ENCODE measurements at regions not wholly inside any gene's neighbourhood (a gene's known extent, or its start where the extent isn't known, plus 50 kb on each side); places are given as distances from the start of the nearest gene placed in this dataset.

DNA sequence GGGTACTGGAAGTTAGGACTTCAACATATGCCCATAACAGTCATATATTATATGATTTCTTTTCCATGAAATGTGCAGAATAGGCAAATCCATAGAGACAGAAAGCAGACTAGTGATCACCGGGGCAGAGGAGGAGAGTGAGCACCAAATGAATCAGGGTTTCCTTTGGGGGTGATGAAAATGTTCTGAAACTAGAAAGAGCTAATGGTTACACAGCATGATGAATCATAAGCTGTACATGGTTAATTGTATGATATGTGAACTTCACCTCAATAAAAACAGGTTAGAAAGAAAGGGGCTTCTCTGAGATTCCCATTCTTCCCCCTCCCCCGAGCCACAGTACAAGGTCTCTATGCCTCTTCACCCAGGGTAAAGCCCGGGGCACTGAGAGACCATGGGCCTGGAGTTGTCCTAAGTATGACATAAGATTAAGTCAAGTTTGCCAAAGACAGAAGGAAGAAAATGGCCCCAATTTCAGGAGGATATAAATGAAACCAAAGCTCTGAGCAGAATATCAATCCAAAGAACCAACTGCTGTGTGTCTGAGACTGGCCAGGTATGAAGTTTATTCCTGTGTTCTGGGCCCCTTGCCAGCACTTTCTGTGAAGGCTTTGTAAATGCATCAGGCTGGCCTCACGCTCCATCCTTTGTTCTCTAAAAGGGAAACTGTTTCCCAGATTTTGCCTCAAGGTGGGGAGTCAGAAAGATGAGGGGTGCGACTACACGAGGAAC lies 243.8 kb downstream of the CDK5RAP2 start:
- Histone ChIP-seq H3K4me1 (ENCODE audit: insufficient read depth, low read length, poor library complexity, severe bottlenecking) (no peaks in the 10 kb centered on the region), H3K27me3 (replicated peaks; ENCODE audit: insufficient read depth, low read depth, low read length, poor library complexity) (peaks cover 56% of the 10 kb centered on the region), H3K27ac (ENCODE audit: low read depth, low read length, poor library complexity, severe bottlenecking) (no peak overlapping the region), H3K9me3 (ENCODE audit: low read depth, low read length, poor library complexity, severe bottlenecking) (no peaks in the 10 kb centered on the region), H3K4me3 (ENCODE audit: low read depth, low read length, poor library complexity, severe bottlenecking) (no peak overlapping the region), H3K36me3 (ENCODE audit: insufficient read depth, low read length, poor library complexity, severe bottlenecking) (no peaks in the 10 kb centered on the region)
- DNase-seq (ENCODE audit: low spot score): no peak
- ChIA-PET CTCF (no interaction called here), POLR2A (ENCODE audit: low non-redundant PET) (no interaction called here)
- no TSS peak for BruUV-seq (replicated peaks)
- TF ChIP-seq EZH2 (IDR thresholded peaks at IDR 0.05; ENCODE audit: borderline replicate concordance, low read depth, low read length, poor library complexity, severe bottlenecking): no peak
- TF ChIP-seq, protein P1, sequence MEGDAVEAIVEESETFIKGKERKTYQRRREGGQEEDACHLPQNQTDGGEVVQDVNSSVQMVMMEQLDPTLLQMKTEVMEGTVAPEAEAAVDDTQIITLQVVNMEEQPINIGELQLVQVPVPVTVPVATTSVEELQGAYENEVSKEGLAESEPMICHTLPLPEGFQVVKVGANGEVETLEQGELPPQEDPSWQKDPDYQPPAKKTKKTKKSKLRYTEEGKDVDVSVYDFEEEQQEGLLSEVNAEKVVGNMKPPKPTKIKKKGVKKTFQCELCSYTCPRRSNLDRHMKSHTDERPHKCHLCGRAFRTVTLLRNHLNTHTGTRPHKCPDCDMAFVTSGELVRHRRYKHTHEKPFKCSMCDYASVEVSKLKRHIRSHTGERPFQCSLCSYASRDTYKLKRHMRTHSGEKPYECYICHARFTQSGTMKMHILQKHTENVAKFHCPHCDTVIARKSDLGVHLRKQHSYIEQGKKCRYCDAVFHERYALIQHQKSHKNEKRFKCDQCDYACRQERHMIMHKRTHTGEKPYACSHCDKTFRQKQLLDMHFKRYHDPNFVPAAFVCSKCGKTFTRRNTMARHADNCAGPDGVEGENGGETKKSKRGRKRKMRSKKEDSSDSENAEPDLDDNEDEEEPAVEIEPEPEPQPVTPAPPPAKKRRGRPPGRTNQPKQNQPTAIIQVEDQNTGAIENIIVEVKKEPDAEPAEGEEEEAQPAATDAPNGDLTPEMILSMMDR (conservative IDR thresholded peaks at IDR 0.05; ENCODE audit: low read depth, low read length): no peak
- intact Hi-C loops (cut with micrococcal nuclease; ENCODE audit: unreplicated experiment): no loop called here

DNA sequence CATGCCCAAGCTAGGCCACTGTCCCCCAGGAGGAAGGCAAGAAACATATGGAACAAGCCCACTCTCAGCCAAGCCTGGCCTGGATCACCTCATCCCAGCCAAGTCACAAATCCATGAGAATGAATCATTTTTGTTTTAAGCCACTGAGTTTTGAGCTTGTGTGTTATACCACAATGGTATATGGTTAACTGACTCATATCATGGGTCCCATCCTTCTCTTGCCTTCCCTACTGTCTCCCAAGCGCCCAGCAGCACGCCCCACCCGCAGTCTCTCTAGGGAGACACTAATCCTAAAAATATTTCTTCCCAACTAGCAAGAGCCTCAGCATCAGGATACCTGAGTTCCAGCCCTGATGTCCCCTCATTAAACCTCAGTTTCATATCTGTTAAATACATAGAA lies 248.1 kb downstream of the CDK5RAP2 start:
- no peak for DNase-seq (ENCODE audit: low spot score)
- Histone ChIP-seq H3K4me1 (ENCODE audit: insufficient read depth, low read length, poor library complexity, severe bottlenecking) (no peaks in the 10 kb centered on the region), H3K36me3 (ENCODE audit: insufficient read depth, low read length, poor library complexity, severe bottlenecking) (no peaks in the 10 kb centered on the region), H3K4me3 (ENCODE audit: low read depth, low read length, poor library complexity, severe bottlenecking) (no peak overlapping the region), H3K27me3 (replicated peaks; ENCODE audit: insufficient read depth, low read depth, low read length, poor library complexity) (peaks cover 50% of the 10 kb centered on the region), H3K9me3 (ENCODE audit: low read depth, low read length, poor library complexity, severe bottlenecking) (no peaks in the 10 kb centered on the region), H3K27ac (ENCODE audit: low read depth, low read length, poor library complexity, severe bottlenecking) (no peak overlapping the region)
- POLR2A ChIA-PET (ENCODE audit: low non-redundant PET): no interaction called here
- BruUV-seq (replicated peaks): no TSS peak
- TF ChIP-seq, protein P1 (conservative IDR thresholded peaks at IDR 0.05; ENCODE audit: low read depth, low read length): no peak
- no peak for TF ChIP-seq EZH2 (IDR thresholded peaks at IDR 0.05; ENCODE audit: borderline replicate concordance, low read depth, low read length, poor library complexity, severe bottlenecking)
- intact Hi-C loops (cut with micrococcal nuclease; ENCODE audit: unreplicated experiment): no loop called here
- CTCF ChIA-PET: no interaction called here

DNA sequence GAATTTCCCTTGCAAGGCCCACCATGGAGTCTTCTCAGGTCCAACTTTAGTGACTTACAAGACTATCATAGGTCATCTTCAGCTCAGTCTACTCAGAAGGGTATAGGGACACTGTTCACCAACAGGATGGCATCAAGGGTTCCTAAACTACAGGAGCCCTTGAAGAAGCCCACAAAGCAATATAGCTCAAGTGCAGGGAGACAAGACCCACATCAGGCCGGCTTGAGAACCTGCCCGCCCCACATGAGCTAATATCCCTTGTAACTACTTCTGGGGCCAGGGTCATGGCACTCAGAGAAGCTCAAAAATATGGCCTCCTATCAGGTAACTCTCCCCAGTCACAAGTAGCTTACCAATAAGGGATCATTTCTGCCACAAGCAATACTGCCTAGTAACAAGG lies 249.9 kb downstream of the CDK5RAP2 start:
- intact Hi-C loops (cut with micrococcal nuclease; ENCODE audit: unreplicated experiment): no loop called here
- Histone ChIP-seq H3K4me1 (ENCODE audit: insufficient read depth, low read length, poor library complexity, severe bottlenecking) (no peaks in the 10 kb centered on the region), H3K4me3 (ENCODE audit: low read depth, low read length, poor library complexity, severe bottlenecking) (no peak overlapping the region), H3K27ac (ENCODE audit: low read depth, low read length, poor library complexity, severe bottlenecking) (no peak overlapping the region), H3K27me3 (replicated peaks; ENCODE audit: insufficient read depth, low read depth, low read length, poor library complexity) (peaks cover 37% of the 10 kb centered on the region), H3K36me3 (ENCODE audit: insufficient read depth, low read length, poor library complexity, severe bottlenecking) (no peaks in the 10 kb centered on the region), H3K9me3 (ENCODE audit: low read depth, low read length, poor library complexity, severe bottlenecking) (no peaks in the 10 kb centered on the region)
- no TSS peak for BruUV-seq (replicated peaks)
- ChIA-PET POLR2A (ENCODE audit: low non-redundant PET) (no interaction called here), CTCF (interaction anchor here (0.6 kb wide), 1 partner anchor 957 kb away, joined by 7 read pairs; no protein-coding TSS in a partner anchor)
- no peak for DNase-seq (ENCODE audit: low spot score)
- TF ChIP-seq, protein P1 (conservative IDR thresholded peaks at IDR 0.05; ENCODE audit: low read depth, low read length): no peak
- no peak for TF ChIP-seq EZH2 (IDR thresholded peaks at IDR 0.05; ENCODE audit: borderline replicate concordance, low read depth, low read length, poor library complexity, severe bottlenecking)
